NCI-H526 (cell line): ENCODE measurements at regions not wholly inside any gene's neighbourhood (a gene's known extent, or its start where the extent isn't known, plus 50 kb on each side); places are given as distances from the start of the nearest gene placed in this dataset.

Experiments used
- DNase-seq, 2 experiments: peaks; one replicate each; lab custom pipeline; 2025; lab: John Stamatoyannopoulos, UW

- no peak for DNase-seq
These were observed 206.5 kb downstream of the SAMD5 start for GRCh38 chr6:147715035-147715434.

GRCh38 chr6:147716434-147716833 lies 207.9 kb downstream of the SAMD5 start:
- DNase-seq, result no peak

GRCh38 chr6:147717991-147718390 lies 209.5 kb downstream of the SAMD5 start:
- DNase-seq, result no peak

- no peak for DNase-seq
These were observed 213.7 kb downstream of the SAMD5 start for GRCh38 chr6:147722158-147722557.

GRCh38 chr6:147724454-147724853 lies 216.0 kb downstream of the SAMD5 start:
- peak in 1 of 2 experiments; percentile 59 for DNase-seq

GRCh38 chr6:147726342-147726741 lies 217.9 kb downstream of the SAMD5 start:
- no peak for DNase-seq

GRCh38 chr6:147728903-147729302 lies 220.4 kb downstream of the SAMD5 start:
- DNase-seq, result no peak

- no peak for DNase-seq
These were observed 225.2 kb downstream of the SAMD5 start for GRCh38 chr6:147733686-147734085.

GRCh38 chr6:147734151-147734550 lies 225.7 kb downstream of the SAMD5 start:
- no peak for DNase-seq

- DNase-seq, result no peak
These were observed 227.4 kb downstream of the SAMD5 start for GRCh38 chr6:147735924-147736323.

- DNase-seq, result no peak
These were observed 228.6 kb downstream of the SAMD5 start for GRCh38 chr6:147737115-147737514.

- DNase-seq, result no peak
These were observed 229.6 kb downstream of the SAMD5 start for GRCh38 chr6:147738099-147738498.

- no peak for DNase-seq
These were observed 230.1 kb downstream of the SAMD5 start for GRCh38 chr6:147738516-147739162.

- DNase-seq, result no peak
These were observed 231.8 kb downstream of the SAMD5 start for GRCh38 chr6:147740326-147740725.

GRCh38 chr6:147740916-147741315 lies 232.4 kb downstream of the SAMD5 start:
- DNase-seq, result no peak

GRCh38 chr6:147741389-147741788 lies 232.9 kb downstream of the SAMD5 start:
- no peak for DNase-seq

GRCh38 chr6:147742440-147742839 lies 233.9 kb downstream of the SAMD5 start:
- DNase-seq, result no peak

- DNase-seq, result no peak
These were observed 235.5 kb downstream of the SAMD5 start for GRCh38 chr6:147744012-147744411.

- no peak for DNase-seq
These were observed 240.8 kb downstream of the SAMD5 start for GRCh38 chr6:147749331-147749730.

- peak; percentile 13 to 40 for DNase-seq
These were observed 241.9 kb downstream of the SAMD5 start for GRCh38 chr6:147750413-147750812.

- peak in 1 of 2 experiments; percentile 14 for DNase-seq
These were observed 242.7 kb downstream of the SAMD5 start for GRCh38 chr6:147751232-147751631.

GRCh38 chr6:147752689-147753403 lies 244.4 kb downstream of the SAMD5 start:
- DNase-seq, result peak; percentile 95 to 97

- DNase-seq, result no peak
These were observed 247.5 kb downstream of the SAMD5 start for GRCh38 chr6:147755999-147756398.

GRCh38 chr6:147756891-147757290 lies 248.4 kb downstream of the SAMD5 start:
- DNase-seq, result peak in 1 of 2 experiments; percentile 7
